Heart right ventricle (tissue), 16 donors: ENCODE measurements at regions not wholly inside any gene's neighbourhood (a gene's known extent, or its start where the extent isn't known, plus 50 kb on each side); places are given as distances from the start of the nearest gene placed in this dataset.

Experiments
- ATAC-seq, 8 donors: fragments of 200-7000 bp; cut with Tn5 transposase; one replicate each; pipeline ENCODE4 v1.9.1; 2020; ENCODE audit warnings: mild to moderate bottlenecking in 8 of 8, moderate library complexity in 8 of 8, moderate number of reproducible peaks in 1 of 8
- DNase-seq, 2 donors: peaks; one replicate each; pipeline ENCODE4 v3.0.0-alpha.2; 2020
- H3K27ac ChIP-seq, 10 donors: fragments of 200-600 bp; sonication (generic) in 2 of 10; one replicate each; pipeline versions ENCODE4 v1.5.0 to v1.8.0; 2020 to 2022; ENCODE audit warnings: mild to moderate bottlenecking in 3 of 10
- H3K27me3 ChIP-seq, 7 donors: fragments of 200-600 bp; one replicate each; pipeline ENCODE4 v1.8.0; 2021 to 2022; ENCODE audit warnings: mild to moderate bottlenecking in 2 of 7
- H3K36me3 ChIP-seq, 9 donors: fragments of 200-600 bp; sonication (generic) in 1 of 9; one replicate each; pipeline versions ENCODE4 v1.5.0 to v1.8.0; 2020 to 2022; ENCODE audit warnings: mild to moderate bottlenecking in 2 of 9
- H3K4me1 ChIP-seq, 9 donors: fragments of 200-600 bp; sonication (generic) in 1 of 9; one replicate each; pipeline versions ENCODE4 v1.5.0 to v1.8.0; 2020 to 2022; ENCODE audit warnings: mild to moderate bottlenecking in 4 of 9
- H3K4me3 ChIP-seq, 10 donors: fragments of 200-600 bp; sonication (generic) in 2 of 10; one replicate each; pipeline versions ENCODE4 v1.5.0 to v1.8.0; 2020 to 2022; ENCODE audit warnings: mild to moderate bottlenecking in 7 of 10, moderate library complexity in 2 of 10
- H3K9me3 ChIP-seq, 11 donors: fragments of 200-600 bp in 10 of 11; sonication (generic) in 2 of 11; one replicate each; pipeline versions ENCODE4 v1.5.0 to v1.8.0; 2013 to 2022; ENCODE audit warnings: mild to moderate bottlenecking in 2 of 11, control low read depth in 1 of 11, moderate library complexity in 1 of 11
- WGBS, 2 donors: extraction: QIAGEN DNeasy Blood & Tissue Kit; methylation state at CpG; one replicate each; pipeline ENCODE4 v1.1.7; 2013; ENCODE audit warnings: inconsistent platforms in 1 of 2; 5-methylcytosine and 5-hydroxymethylcytosine counted together
- intact Hi-C, 10 donors: fragments of 100-400 bp; cut with DNase I; formaldehyde crosslinking; loops; one replicate each; pipeline versions ENCODE4 v1.11.1 to v1.14.2; 2022
- microRNA-seq, 2 donors: library from miRNA; unstranded; fragments of <30 nt; microRNA quantifications; one replicate each; pipeline ENCODE4 v1.2.0, GENCODE V29; 2021
- TF ChIP-seq, protein P1 (sequence below), 9 donors: fragments of 200-600 bp; sonication (generic) in 2 of 9; IDR thresholded peaks; one replicate each; pipeline versions ENCODE4 v1.5.0 to v1.8.0; 2021 to 2022; ENCODE audit warnings: antibody characterized with exemption in 9 of 9, mild to moderate bottlenecking in 5 of 9, moderate library complexity in 1 of 9
- donor health status: Arrhythmogenic right ventricular cardiomyopathy.
- donor health status: ischemic (EF 13 %, LVEDD 7.1; RV severe dilation, severe dysfunction).
- donor health status: healthy with polysubstance abuse.
- donor health status: DM: no; HTN: yes; CAD: no.
- donor health status: DM: no; HTN: no; CAD: no.
- donor health status: ischemic (EF 25% LVEDD 6.9; RV normal size, moderate dysfunction).
- donor health status: ischemic (EF 25% LVEDD 5.7; RV mildly dilated, moderate dysfunction).
- donor health status: healthy.
- donor health status: DM: yes; HTN: yes; CAD: no.
- donor health status: Ischemic cardiomyopathy.
- donor health status: ischemic (EF 35%, LVEDD 5.7; RV mildly dilated, moderate dysfunction).
- donor health status: nonischemic (EF 11% LVEDD 7.7; RV severe dilation, severe dysfunction).
- donor health status: DM: yes; HTN: yes; CAD: no.
- donor health status: PGD.
- donor health status: ischemic (EF 29% LVEDD 5.4; RV normal size, mild dysfunction).
- donor health status: nonischemic (EF 23%, LVEDD 6.1; RV moderate dilation, normal function).

DNA sequence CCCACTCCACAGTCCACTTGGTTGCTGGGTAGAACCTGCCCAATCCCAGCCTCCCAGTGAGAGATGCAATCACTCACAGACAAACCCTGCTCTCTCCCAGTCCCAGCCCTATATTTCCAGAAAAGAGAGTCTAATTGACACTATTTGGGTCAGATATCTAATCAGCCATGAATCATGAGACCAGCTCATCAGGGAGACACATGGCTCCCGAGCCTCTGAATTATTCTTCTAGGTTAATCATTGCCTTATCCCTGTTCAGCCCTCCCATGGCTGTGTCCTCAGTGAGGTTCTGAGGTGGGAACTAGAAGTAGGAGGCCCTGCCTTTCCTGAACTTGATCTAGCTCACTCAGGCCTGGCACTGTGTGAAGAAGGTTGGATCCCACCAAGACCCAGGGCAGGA, 49.9 kb upstream of the ZC3H12A start:
- 57 to 65% methylated on average over 1 of the region's 1 CpG for WGBS, 2 donors

More for the DNA sequence above, 49.9 kb upstream of the ZC3H12A start:
- Histone ChIP-seq H3K36me3 (no peaks in the 10 kb centered on the region), H3K4me3 (no peak overlapping the region), H3K4me1 (no peaks in the 10 kb centered on the region), H3K27me3 (peaks cover 0 to 36% (median 26%) of the 10 kb centered on the region in 7 donors), H3K27ac (no peak overlapping the region), H3K9me3 (no peaks in the 10 kb centered on the region)
- TF ChIP-seq, protein P1, sequence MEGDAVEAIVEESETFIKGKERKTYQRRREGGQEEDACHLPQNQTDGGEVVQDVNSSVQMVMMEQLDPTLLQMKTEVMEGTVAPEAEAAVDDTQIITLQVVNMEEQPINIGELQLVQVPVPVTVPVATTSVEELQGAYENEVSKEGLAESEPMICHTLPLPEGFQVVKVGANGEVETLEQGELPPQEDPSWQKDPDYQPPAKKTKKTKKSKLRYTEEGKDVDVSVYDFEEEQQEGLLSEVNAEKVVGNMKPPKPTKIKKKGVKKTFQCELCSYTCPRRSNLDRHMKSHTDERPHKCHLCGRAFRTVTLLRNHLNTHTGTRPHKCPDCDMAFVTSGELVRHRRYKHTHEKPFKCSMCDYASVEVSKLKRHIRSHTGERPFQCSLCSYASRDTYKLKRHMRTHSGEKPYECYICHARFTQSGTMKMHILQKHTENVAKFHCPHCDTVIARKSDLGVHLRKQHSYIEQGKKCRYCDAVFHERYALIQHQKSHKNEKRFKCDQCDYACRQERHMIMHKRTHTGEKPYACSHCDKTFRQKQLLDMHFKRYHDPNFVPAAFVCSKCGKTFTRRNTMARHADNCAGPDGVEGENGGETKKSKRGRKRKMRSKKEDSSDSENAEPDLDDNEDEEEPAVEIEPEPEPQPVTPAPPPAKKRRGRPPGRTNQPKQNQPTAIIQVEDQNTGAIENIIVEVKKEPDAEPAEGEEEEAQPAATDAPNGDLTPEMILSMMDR (IDR thresholded peaks at IDR 0.05): no peak
- DNase-seq (no peak), ATAC-seq (no peak)
- intact Hi-C loops: no loop called here

Small RNA genes in the stretch of these regions (microRNA-seq; reads per million reads assigned to microRNA genes)
- 0 reads per million in 2 donors for gene MIR4255
